22Rv1 (cell line): ENCODE measurements at regions not wholly inside any gene's neighbourhood (a gene's known extent, or its start where the extent isn't known, plus 50 kb on each side); places are given as distances from the start of the nearest gene placed in this dataset.

ENCODE experiments used
- H3K27ac ChIP-seq: fragments of 450-650 bp; 2 replicates; pipeline ENCODE4 v1.5.1; 2017
- ZFX ChIP-seq: fragments of 450-650 bp; IDR thresholded peaks from 2 replicates; pipeline ENCODE4 v1.6.1; 2017; ENCODE audit warnings: antibody characterized with exemption, borderline replicate concordance
- TF ChIP-seq, protein P1 (sequence below): fragments of 450-650 bp; IDR thresholded peaks from 2 replicates; pipeline ENCODE4 v1.5.1; 2017; ENCODE audit warnings: mild to moderate bottlenecking

DNA sequence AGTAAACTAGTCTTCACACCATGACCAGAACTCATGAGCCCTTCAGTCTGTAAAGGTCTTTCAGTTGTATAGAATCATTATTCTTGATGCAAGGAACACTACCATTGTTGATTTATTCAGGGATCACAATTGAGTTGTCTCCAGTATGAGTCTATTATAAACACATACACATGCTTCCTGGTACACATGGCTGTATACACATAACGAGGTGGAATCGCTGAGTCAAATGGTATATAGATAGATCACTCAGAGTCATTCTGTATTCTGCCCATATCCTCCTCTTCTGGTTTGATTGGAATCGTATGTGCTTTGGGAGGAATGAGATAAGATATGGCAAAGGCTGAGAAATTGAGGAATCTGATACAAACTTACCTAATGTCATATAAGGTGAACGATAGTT is 216.0 kb downstream of the UBE2E3 start:
- H3K27ac ChIP-seq = no peak overlapping the region
- no peak for TF ChIP-seq ZFX
- TF ChIP-seq, protein P1, sequence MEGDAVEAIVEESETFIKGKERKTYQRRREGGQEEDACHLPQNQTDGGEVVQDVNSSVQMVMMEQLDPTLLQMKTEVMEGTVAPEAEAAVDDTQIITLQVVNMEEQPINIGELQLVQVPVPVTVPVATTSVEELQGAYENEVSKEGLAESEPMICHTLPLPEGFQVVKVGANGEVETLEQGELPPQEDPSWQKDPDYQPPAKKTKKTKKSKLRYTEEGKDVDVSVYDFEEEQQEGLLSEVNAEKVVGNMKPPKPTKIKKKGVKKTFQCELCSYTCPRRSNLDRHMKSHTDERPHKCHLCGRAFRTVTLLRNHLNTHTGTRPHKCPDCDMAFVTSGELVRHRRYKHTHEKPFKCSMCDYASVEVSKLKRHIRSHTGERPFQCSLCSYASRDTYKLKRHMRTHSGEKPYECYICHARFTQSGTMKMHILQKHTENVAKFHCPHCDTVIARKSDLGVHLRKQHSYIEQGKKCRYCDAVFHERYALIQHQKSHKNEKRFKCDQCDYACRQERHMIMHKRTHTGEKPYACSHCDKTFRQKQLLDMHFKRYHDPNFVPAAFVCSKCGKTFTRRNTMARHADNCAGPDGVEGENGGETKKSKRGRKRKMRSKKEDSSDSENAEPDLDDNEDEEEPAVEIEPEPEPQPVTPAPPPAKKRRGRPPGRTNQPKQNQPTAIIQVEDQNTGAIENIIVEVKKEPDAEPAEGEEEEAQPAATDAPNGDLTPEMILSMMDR = no peak

- no peak for TF ChIP-seq ZFX
- TF ChIP-seq, protein P1 = no peak
These were observed 216.8 kb downstream of the UBE2E3 start for GRCh38 chr2:181197140-181197760.

DNA sequence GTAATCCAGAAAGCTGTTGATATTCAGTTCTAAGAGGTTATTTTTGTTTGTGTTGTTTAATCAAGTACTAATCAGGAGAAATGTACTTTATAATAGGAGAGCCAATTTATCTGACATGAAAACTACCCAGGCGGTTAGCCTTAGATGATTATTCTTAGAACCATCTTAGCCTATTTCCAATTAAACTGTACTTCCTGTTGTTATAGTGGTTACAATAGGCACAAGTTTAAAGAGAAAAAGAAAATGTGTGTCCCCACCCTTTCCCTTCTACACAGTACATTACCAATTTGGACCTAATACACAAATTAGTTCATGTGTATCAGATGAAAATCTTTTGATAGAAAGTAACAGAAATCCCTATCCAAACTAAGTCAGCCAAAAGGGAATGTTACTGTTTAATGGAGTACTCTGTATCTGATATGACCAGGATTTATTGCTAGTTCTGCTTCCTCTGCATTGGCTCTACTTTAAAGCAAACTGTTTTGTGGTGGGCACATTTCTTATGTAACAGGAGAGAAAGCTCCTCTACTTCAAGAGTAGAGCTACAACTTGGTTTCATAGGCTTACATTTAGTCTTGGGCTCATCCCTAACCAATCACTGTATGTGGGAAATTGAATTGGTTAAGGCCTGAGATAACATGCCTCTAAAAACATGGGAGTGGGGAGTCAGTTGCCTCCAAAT is 217.9 kb downstream of the UBE2E3 start:
- H3K27ac ChIP-seq = no peak overlapping the region
- no peak for TF ChIP-seq ZFX
- TF ChIP-seq, protein P1 = no peak

More at GRCh38 chr2:181197140-181197760, 216.8 kb downstream of the UBE2E3 start:
- H3K27ac ChIP-seq = no peak overlapping the region

- no peak for TF ChIP-seq ZFX
- TF ChIP-seq, protein P1 = no peak
- no peak overlapping the region for H3K27ac ChIP-seq
These were observed 223.0 kb downstream of the UBE2E3 start for GRCh38 chr2:181203412-181203811.

GRCh38 chr2:181203916-181204315 is 223.5 kb downstream of the UBE2E3 start:
- no peak for TF ChIP-seq ZFX
- TF ChIP-seq, protein P1 = no peak
- H3K27ac ChIP-seq = no peak overlapping the region

DNA sequence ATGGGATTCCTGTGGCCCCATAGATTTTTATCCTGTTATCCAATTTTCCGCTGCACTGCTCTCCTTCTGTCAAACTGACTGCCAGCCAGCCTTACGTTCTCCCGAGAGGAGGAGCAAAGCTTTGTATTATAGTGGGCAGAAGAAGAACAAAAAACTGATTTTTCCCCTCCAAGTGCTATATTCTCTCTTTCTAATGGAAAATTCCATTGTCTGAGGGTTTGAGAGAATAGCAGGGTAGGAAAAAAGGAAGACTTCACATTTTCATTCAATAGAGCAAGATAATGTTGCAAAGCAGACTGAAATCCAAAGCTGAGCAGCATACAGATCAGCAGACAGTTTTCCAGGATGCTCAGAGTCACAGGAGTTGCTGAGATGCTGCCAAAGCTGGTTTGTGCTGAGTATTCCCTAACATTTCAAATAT is 238.0 kb downstream of the UBE2E3 start:
- no peak overlapping the region for H3K27ac ChIP-seq
- TF ChIP-seq, protein P1 = no peak
- TF ChIP-seq ZFX = no peak

GRCh38 chr2:181223234-181223633 is 234.0 kb upstream of the ITGA4 start:
- no peak overlapping the region for H3K27ac ChIP-seq
- no peak for TF ChIP-seq ZFX
- TF ChIP-seq, protein P1 = no peak
